ENCODE measurements at regions not wholly inside any gene's neighbourhood (a gene's known extent, or its start where the extent isn't known, plus 50 kb on each side); places are given as distances from the start of the nearest gene placed in this dataset.

GRCh38 chr7:81007051-81007450 lies 88.2 kb upstream of the SEMA3C start:
- no peaks in the 10 kb centered on the region for H3K36me3 ChIP-seq (ENCODE audit: control insufficient read depth in 2 of 2, insufficient read depth in 1 of 2, low read length in 2 of 2)
- H3K4me1 ChIP-seq (ENCODE audit: control insufficient read depth, insufficient read depth, low read length): no peaks in the 10 kb centered on the region
- POLR2A ChIA-PET: interaction anchor here (0.5 kb wide), 1 partner anchor 38 kb away, joined by 3 read pairs; no protein-coding TSS in a partner anchor
- H3K27ac ChIP-seq (ENCODE audit: extremely low read depth, low read depth, low read length): no peak overlapping the region
- no peak overlapping the region for H3K4me3 ChIP-seq (ENCODE audit: low read depth, low read length)
- TF ChIP-seq ZNF544 (tag by site-specific recombination; IDR thresholded peaks at IDR 0.05): no peak
- TF ChIP-seq, protein P1, sequence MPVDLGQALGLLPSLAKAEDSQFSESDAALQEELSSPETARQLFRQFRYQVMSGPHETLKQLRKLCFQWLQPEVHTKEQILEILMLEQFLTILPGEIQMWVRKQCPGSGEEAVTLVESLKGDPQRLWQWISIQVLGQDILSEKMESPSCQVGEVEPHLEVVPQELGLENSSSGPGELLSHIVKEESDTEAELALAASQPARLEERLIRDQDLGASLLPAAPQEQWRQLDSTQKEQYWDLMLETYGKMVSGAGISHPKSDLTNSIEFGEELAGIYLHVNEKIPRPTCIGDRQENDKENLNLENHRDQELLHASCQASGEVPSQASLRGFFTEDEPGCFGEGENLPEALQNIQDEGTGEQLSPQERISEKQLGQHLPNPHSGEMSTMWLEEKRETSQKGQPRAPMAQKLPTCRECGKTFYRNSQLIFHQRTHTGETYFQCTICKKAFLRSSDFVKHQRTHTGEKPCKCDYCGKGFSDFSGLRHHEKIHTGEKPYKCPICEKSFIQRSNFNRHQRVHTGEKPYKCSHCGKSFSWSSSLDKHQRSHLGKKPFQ (tag by site-specific recombination; IDR thresholded peaks at IDR 0.05): no peak
- TF ChIP-seq BCL11A (tag by site-specific recombination; IDR thresholded peaks at IDR 0.05; ENCODE audit: low read depth): no peak
- no peak for TF ChIP-seq KLF7 (tag by site-specific recombination; IDR thresholded peaks at IDR 0.05; ENCODE audit: borderline replicate concordance)
- TF ChIP-seq ZNF398 (tag by site-specific recombination; IDR thresholded peaks at IDR 0.05): no peak
- TF ChIP-seq KLF1 (tag by site-specific recombination; IDR thresholded peaks at IDR 0.05): no peak
- TF ChIP-seq OSR2 (tag by site-specific recombination; IDR thresholded peaks at IDR 0.05): no peak
- no peak for TF ChIP-seq ZXDB (tag by site-specific recombination; IDR thresholded peaks at IDR 0.05)
- TF ChIP-seq, protein P2, sequence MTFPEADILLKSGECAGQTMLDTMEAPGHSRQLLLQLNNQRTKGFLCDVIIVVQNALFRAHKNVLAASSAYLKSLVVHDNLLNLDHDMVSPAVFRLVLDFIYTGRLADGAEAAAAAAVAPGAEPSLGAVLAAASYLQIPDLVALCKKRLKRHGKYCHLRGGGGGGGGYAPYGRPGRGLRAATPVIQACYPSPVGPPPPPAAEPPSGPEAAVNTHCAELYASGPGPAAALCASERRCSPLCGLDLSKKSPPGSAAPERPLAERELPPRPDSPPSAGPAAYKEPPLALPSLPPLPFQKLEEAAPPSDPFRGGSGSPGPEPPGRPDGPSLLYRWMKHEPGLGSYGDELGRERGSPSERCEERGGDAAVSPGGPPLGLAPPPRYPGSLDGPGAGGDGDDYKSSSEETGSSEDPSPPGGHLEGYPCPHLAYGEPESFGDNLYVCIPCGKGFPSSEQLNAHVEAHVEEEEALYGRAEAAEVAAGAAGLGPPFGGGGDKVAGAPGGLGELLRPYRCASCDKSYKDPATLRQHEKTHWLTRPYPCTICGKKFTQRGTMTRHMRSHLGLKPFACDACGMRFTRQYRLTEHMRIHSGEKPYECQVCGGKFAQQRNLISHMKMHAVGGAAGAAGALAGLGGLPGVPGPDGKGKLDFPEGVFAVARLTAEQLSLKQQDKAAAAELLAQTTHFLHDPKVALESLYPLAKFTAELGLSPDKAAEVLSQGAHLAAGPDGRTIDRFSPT (tag by site-specific recombination; IDR thresholded peaks at IDR 0.05): no peak
- no peak for TF ChIP-seq ZNF138 (tag by site-specific recombination; IDR thresholded peaks at IDR 0.05; ENCODE audit: borderline replicate concordance)
- TF ChIP-seq ZNF416 (tag by site-specific recombination; IDR thresholded peaks at IDR 0.05): no peak
- TF ChIP-seq ZNF48 (tag by site-specific recombination; IDR thresholded peaks at IDR 0.05): no peak
- TF ChIP-seq, protein P3, sequence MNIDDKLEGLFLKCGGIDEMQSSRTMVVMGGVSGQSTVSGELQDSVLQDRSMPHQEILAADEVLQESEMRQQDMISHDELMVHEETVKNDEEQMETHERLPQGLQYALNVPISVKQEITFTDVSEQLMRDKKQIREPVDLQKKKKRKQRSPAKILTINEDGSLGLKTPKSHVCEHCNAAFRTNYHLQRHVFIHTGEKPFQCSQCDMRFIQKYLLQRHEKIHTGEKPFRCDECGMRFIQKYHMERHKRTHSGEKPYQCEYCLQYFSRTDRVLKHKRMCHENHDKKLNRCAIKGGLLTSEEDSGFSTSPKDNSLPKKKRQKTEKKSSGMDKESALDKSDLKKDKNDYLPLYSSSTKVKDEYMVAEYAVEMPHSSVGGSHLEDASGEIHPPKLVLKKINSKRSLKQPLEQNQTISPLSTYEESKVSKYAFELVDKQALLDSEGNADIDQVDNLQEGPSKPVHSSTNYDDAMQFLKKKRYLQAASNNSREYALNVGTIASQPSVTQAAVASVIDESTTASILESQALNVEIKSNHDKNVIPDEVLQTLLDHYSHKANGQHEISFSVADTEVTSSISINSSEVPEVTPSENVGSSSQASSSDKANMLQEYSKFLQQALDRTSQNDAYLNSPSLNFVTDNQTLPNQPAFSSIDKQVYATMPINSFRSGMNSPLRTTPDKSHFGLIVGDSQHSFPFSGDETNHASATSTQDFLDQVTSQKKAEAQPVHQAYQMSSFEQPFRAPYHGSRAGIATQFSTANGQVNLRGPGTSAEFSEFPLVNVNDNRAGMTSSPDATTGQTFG (tag by site-specific recombination; IDR thresholded peaks at IDR 0.05; ENCODE audit: borderline replicate concordance): no peak
- TF ChIP-seq ZFP41 (tag by site-specific recombination; IDR thresholded peaks at IDR 0.05; ENCODE audit: borderline replicate concordance): no peak
- CTCF ChIA-PET: interaction anchor here (0.6 kb wide), 1 partner anchor 14 kb away, joined by 3 read pairs; no protein-coding TSS in a partner anchor
- H3K9me3 ChIP-seq (ENCODE audit: control insufficient read depth, insufficient read depth, low read depth, low read length): no peaks in the 10 kb centered on the region

DNA sequence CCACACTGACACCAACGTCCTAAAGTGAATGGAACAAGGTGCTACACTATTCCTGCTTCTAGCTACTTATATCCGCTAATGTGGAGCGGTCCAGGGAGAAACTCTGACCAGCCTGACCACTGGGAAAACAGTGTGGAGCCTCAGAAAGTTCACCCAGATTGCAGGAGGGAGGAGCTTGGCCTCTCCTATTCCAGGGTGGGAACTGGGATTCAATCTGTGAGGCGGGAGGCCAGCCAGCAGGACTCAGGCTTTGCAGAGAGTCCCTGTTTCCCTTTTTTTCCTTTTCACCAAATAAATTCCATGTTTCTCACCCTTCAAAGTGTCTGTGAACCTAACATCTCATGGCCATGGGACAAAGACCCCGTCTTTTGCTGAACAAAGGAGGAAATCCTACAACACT lies 86.4 kb upstream of the SEMA3C start:
- ChIA-PET POLR2A (no interaction called here), CTCF (no interaction called here)
- Histone ChIP-seq H3K36me3 (ENCODE audit: control insufficient read depth in 2 of 2, insufficient read depth in 1 of 2, low read length in 2 of 2) (no peaks in the 10 kb centered on the region), H3K27ac (ENCODE audit: extremely low read depth, low read depth, low read length) (no peak overlapping the region), H3K9me3 (ENCODE audit: control insufficient read depth, insufficient read depth, low read depth, low read length) (no peaks in the 10 kb centered on the region), H3K4me3 (ENCODE audit: low read depth, low read length) (no peak overlapping the region), H3K4me1 (ENCODE audit: control insufficient read depth, insufficient read depth, low read length) (no peaks in the 10 kb centered on the region)
- TF ChIP-seq ZNF223 (tag by site-specific recombination; IDR thresholded peaks at IDR 0.05) (no peak), ZNF391 (tag by site-specific recombination; IDR thresholded peaks at IDR 0.05; ENCODE audit: borderline replicate concordance, low read depth) (no peak), ZNF112 (tag by site-specific recombination; IDR thresholded peaks at IDR 0.05) (no peak), ZFP41 (tag by site-specific recombination; IDR thresholded peaks at IDR 0.05; ENCODE audit: borderline replicate concordance) (no peak), ZNF624 (tag by site-specific recombination; IDR thresholded peaks at IDR 0.05) (no peak), GFI1B (tag by site-specific recombination; IDR thresholded peaks at IDR 0.05) (no peak), ZNF292 (tag by site-specific recombination; IDR thresholded peaks at IDR 0.05; ENCODE audit: borderline replicate concordance, low read depth) (no peak), ZNF621 (tag by site-specific recombination; IDR thresholded peaks at IDR 0.05) (no peak)
- TF ChIP-seq, protein P4, sequence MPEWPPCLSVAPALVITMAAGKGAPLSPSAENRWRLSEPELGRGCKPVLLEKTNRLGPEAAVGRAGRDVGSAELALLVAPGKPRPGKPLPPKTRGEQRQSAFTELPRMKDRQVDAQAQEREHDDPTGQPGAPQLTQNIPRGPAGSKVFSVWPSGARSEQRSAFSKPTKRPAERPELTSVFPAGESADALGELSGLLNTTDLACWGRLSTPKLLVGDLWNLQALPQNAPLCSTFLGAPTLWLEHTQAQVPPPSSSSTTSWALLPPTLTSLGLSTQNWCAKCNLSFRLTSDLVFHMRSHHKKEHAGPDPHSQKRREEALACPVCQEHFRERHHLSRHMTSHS (tag by site-specific recombination; IDR thresholded peaks at IDR 0.05): no peak
- TF ChIP-seq, protein P5, sequence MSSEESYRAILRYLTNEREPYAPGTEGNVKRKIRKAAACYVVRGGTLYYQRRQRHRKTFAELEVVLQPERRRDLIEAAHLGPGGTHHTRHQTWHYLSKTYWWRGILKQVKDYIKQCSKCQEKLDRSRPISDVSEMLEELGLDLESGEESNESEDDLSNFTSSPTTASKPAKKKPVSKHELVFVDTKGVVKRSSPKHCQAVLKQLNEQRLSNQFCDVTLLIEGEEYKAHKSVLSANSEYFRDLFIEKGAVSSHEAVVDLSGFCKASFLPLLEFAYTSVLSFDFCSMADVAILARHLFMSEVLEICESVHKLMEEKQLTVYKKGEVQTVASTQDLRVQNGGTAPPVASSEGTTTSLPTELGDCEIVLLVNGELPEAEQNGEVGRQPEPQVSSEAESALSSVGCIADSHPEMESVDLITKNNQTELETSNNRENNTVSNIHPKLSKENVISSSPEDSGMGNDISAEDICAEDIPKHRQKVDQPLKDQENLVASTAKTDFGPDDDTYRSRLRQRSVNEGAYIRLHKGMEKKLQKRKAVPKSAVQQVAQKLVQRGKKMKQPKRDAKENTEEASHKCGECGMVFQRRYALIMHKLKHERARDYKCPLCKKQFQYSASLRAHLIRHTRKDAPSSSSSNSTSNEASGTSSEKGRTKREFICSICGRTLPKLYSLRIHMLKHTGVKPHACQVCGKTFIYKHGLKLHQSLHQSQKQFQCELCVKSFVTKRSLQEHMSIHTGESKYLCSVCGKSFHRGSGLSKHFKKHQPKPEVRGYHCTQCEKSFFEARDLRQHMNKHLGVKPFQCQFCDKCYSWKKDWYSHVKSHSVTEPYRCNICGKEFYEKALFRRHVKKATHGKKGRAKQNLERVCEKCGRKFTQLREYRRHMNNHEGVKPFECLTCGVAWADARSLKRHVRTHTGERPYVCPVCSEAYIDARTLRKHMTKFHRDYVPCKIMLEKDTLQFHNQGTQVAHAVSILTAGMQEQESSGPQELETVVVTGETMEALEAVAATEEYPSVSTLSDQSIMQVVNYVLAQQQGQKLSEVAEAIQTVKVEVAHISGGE (tag by site-specific recombination; conservative IDR thresholded peaks at IDR 0.05; ENCODE audit: low read depth): no peak
